GM06990 (cell line): ENCODE measurements at regions not wholly inside any gene's neighbourhood (a gene's known extent, or its start where the extent isn't known, plus 50 kb on each side); places are given as distances from the start of the nearest gene placed in this dataset.

Experiments used
- DNase-seq: peaks from one replicate; pipeline ENCODE4 v3.0.0-alpha.2; 2011; ENCODE audit not compliant: insufficient read length; ENCODE audit errors: extremely low read depth
- H3K27me3 ChIP-seq: replicated peaks from 2 replicates; pipeline ENCODE4 v1.6.0; 2011; ENCODE audit warnings: low read length; ENCODE audit not compliant: control insufficient read depth, insufficient read depth
- H3K36me3 ChIP-seq: 2 replicates; pipeline ENCODE4 v1.5.1; 2011; ENCODE audit warnings: low read length; ENCODE audit not compliant: control insufficient read depth, insufficient read depth
- H3K4me3 ChIP-seq: replicated peaks from 2 replicates; pipeline ENCODE4 v1.5.1; 2011; ENCODE audit warnings: low read depth, mild to moderate bottlenecking, control low read depth, low read length
- TF ChIP-seq, protein P1 (sequence below): IDR thresholded peaks from 2 replicates; pipeline ENCODE4 v1.5.1; 2011; ENCODE audit warnings: low read length, control low read depth, mild to moderate bottlenecking, inconsistent platforms; ENCODE audit not compliant: insufficient read depth, poor library complexity, severe bottlenecking

GRCh38 chr18:42271647-42272414 is 316.8 kb downstream of the PIK3C3 start:
- Histone ChIP-seq H3K36me3 (no peaks in the 10 kb centered on the region), H3K4me3 (no peak overlapping the region), H3K27me3 (no peaks in the 10 kb centered on the region)
- no peak for DNase-seq
- TF ChIP-seq, protein P1, sequence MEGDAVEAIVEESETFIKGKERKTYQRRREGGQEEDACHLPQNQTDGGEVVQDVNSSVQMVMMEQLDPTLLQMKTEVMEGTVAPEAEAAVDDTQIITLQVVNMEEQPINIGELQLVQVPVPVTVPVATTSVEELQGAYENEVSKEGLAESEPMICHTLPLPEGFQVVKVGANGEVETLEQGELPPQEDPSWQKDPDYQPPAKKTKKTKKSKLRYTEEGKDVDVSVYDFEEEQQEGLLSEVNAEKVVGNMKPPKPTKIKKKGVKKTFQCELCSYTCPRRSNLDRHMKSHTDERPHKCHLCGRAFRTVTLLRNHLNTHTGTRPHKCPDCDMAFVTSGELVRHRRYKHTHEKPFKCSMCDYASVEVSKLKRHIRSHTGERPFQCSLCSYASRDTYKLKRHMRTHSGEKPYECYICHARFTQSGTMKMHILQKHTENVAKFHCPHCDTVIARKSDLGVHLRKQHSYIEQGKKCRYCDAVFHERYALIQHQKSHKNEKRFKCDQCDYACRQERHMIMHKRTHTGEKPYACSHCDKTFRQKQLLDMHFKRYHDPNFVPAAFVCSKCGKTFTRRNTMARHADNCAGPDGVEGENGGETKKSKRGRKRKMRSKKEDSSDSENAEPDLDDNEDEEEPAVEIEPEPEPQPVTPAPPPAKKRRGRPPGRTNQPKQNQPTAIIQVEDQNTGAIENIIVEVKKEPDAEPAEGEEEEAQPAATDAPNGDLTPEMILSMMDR = no peak

- DNase-seq = no peak
- Histone ChIP-seq H3K36me3 (no peaks in the 10 kb centered on the region), H3K27me3 (no peaks in the 10 kb centered on the region), H3K4me3 (no peak overlapping the region)
- TF ChIP-seq, protein P1 = peak; percentile 40
Observed at GRCh38 chr18:42274488-42275137, 319.6 kb downstream of the PIK3C3 start.

GRCh38 chr18:42275138-42275535 is 320.1 kb downstream of the PIK3C3 start:
- Histone ChIP-seq H3K4me3 (no peak overlapping the region), H3K27me3 (no peaks in the 10 kb centered on the region), H3K36me3 (no peaks in the 10 kb centered on the region)
- TF ChIP-seq, protein P1 = no peak
- DNase-seq = no peak

DNA sequence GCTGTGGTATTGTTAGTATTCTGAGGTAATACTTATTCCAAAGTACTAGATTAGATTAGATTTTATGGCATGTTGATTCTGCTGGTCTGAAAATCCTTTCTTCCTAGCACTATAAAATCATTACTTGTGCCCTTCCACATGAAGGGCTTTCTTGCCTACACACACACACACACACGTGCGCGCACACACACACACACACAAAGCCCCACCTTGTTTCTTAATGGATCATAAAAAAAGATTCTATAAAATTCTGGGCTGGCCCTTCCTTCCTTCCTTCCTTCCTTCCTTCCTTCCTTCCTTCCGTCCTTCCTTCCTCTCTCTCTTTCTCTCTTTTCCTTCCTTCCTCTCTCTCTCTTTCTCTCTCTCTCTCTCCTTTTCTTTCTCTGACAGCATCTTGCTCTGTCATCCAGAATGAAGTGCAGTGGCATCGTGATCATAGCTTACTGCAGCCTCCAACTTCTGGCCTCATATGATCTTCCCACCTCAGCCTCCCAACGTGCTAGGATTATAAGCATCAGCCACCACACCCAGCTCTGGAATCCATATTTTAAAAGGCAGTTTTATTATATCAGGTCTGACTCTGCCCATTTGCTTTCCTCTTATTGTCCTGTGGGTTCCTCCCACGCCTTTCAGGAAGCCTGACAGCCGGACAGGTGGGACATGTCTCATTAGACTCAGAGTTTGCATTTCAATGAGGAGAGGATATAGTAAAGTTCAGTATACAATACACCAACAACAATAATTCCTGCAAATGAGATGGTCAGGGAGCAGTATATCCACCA is 321.1 kb downstream of the PIK3C3 start:
- H3K27me3 ChIP-seq = no peaks in the 10 kb centered on the region
- TF ChIP-seq, protein P1 = no peak
- no peaks in the 10 kb centered on the region for H3K36me3 ChIP-seq

DNA sequence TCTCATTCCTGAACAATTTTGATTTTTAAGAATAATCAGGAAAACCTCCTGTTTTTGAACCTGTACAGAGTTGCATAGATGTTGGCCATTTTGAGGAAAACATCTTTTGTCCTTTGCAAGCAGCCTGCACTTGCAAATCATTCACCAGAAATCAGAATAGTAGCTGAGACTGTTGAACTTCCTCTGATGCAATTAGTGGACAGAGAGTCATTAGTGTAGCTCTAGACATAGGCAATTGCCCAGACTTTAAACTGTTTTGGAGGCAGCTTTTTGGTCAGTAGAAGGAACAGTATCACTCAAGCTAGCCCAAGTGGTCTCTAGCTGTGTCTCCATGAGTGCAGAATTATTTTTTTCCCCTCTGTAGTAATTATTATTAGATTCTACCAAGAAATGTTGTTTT is 326.1 kb downstream of the PIK3C3 start:
- TF ChIP-seq, protein P1 = no peak
- Histone ChIP-seq H3K27me3 (no peaks in the 10 kb centered on the region), H3K36me3 (no peaks in the 10 kb centered on the region), H3K4me3 (no peak overlapping the region)
- DNase-seq = no peak

More for the DNA sequence above, 321.1 kb downstream of the PIK3C3 start:
- H3K4me3 ChIP-seq = no peak overlapping the region
- DNase-seq = no peak
